Testis (tissue), 2 donors: ENCODE measurements at regions not wholly inside any gene's neighbourhood (a gene's known extent, or its start where the extent isn't known, plus 50 kb on each side); places are given as distances from the start of the nearest gene placed in this dataset.

Source experiments
- POLR2A ChIP-seq: fragments of 450-650 bp; IDR thresholded peaks from one replicate; pipeline ENCODE4 v1.6.1; 2017; ENCODE audit warnings: antibody characterized with exemption, mild to moderate bottlenecking, moderate library complexity
- TF ChIP-seq, protein P1 (sequence below), 3 experiments: fragments of 450-650 bp in 2 of 3; fragments of 200-600 bp in 1 of 3; sonication (generic) in 1 of 3; IDR thresholded peaks; one replicate each; pipeline ENCODE4 v1.5.1; 2016 to 2019; ENCODE audit warnings: antibody characterized with exemption in 3 of 3, mild to moderate bottlenecking in 2 of 3, moderate library complexity in 1 of 3

DNA sequence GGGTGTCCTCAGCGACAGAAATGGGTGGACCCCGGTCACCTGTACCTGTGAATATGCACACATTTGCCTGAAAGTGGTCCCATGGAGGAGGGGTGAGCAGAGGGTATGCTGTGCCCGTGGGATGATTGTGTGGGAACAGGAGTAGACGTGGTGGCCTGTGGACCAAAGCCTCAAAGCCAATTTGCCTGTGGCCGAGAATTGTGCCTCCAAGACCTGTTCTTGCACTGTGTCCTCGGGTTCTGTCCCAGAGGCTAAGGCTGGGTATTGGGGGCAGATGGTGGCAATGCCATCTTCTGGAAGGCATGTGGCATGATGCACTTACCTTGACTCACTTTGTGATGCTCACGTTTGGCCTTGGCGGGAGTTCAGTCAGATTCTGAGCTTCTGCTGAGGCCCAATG is 351.0 kb downstream of the TCERG1L start:
- TF ChIP-seq, protein P1, sequence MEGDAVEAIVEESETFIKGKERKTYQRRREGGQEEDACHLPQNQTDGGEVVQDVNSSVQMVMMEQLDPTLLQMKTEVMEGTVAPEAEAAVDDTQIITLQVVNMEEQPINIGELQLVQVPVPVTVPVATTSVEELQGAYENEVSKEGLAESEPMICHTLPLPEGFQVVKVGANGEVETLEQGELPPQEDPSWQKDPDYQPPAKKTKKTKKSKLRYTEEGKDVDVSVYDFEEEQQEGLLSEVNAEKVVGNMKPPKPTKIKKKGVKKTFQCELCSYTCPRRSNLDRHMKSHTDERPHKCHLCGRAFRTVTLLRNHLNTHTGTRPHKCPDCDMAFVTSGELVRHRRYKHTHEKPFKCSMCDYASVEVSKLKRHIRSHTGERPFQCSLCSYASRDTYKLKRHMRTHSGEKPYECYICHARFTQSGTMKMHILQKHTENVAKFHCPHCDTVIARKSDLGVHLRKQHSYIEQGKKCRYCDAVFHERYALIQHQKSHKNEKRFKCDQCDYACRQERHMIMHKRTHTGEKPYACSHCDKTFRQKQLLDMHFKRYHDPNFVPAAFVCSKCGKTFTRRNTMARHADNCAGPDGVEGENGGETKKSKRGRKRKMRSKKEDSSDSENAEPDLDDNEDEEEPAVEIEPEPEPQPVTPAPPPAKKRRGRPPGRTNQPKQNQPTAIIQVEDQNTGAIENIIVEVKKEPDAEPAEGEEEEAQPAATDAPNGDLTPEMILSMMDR (IDR thresholded peaks at IDR 0.05) = no peak
- TF ChIP-seq POLR2A = no peak
